ENCODE measurements at regions not wholly inside any gene's neighbourhood (a gene's known extent, or its start where the extent isn't known, plus 50 kb on each side); places are given as distances from the start of the nearest gene placed in this dataset.
"Not testable (repeated sequence)": the region's sequence is repeated elsewhere in the genome, so short reads cannot be mapped to it uniquely, and the experiment has no call there.

GRCh38 chr16:79391395-79391794 is 209.1 kb downstream of the MAF start:
- CTCF ChIA-PET = no interaction called here

DNA sequence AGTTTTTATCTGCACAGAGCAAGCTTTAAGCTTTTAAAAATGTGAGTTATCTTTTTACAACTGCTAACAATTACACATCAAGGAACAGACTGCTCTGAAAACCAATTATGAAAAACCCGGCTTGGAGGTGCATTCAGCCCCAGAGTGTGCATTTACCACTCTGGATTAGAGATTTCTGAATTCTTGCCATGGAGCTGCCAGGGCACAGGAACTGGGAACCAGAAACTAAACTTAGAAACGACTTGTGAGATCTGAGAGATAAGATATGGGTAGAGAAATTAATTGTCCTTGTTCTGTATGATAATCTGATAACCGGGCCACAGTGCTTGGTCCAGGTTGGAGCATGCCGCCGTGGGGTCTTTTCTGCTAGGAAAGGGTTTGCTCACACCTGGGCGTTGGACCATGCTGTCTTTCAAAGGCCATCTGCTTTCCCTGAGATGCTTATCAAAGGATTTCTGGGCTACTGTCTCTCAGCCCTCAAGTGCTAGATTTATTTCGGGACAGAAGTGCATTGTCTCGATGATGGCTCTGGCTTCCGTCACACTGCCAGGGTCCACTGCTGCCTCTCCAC is 210.0 kb downstream of the MAF start:
- Mint-ChIP-seq H3K27ac (peak overlapping the region in 2 of 8 donors; percentile 27 to 30), H3K36me3 (no peaks in the 10 kb centered on the region), H3K4me1 (peaks cover 16 to 25% (median 18%) of the 10 kb centered on the region in 3 donors), H3K4me3 (no peak overlapping the region), H3K9me3 (no peaks in the 10 kb centered on the region), H3K27me3 (no peaks in the 10 kb centered on the region)
- CTCF ChIA-PET = no interaction called here
- no peak for DNase-seq
- H3K4me3 ChIP-seq (ENCODE audit: low read length) = no peak overlapping the region
- H3K9me3 ChIP-seq (ENCODE audit: low read length) = no peaks in the 10 kb centered on the region
- H3K27ac ChIP-seq (ENCODE audit: low read depth, low read length) = no peak overlapping the region
- POLR2A ChIA-PET = no interaction called here
- no peaks in the 10 kb centered on the region for H3K36me3 ChIP-seq (ENCODE audit: insufficient read depth, low read length)
- H3K4me1 ChIP-seq (ENCODE audit: insufficient read depth, low read length) = no peaks in the 10 kb centered on the region
- no peaks in the 10 kb centered on the region for H3K27me3 ChIP-seq (ENCODE audit: insufficient read depth, low read length, poor library complexity, severe bottlenecking)

More at GRCh38 chr16:79391395-79391794, 209.1 kb downstream of the MAF start:
- no peaks in the 10 kb centered on the region for H3K9me3 ChIP-seq (ENCODE audit: low read length)
- peaks cover 17 to 25% (median 18%) of the 10 kb centered on the region in 3 donors for H3K4me1 Mint-ChIP-seq
- no peaks in the 10 kb centered on the region for H3K36me3 Mint-ChIP-seq
- H3K4me3 Mint-ChIP-seq = peak overlapping the region in 5 of 7 donors; percentile 34 to 75 (median 57)
- H3K27me3 Mint-ChIP-seq = no peaks in the 10 kb centered on the region
- peak in 1 of 5 donors; percentile 4 for DNase-seq
- H3K4me1 ChIP-seq (ENCODE audit: insufficient read depth, low read length) = no peaks in the 10 kb centered on the region
- H3K9me3 Mint-ChIP-seq = no peaks in the 10 kb centered on the region
- no peak overlapping the region for H3K27ac ChIP-seq (ENCODE audit: low read depth, low read length)
- no peaks in the 10 kb centered on the region for H3K27me3 ChIP-seq (ENCODE audit: insufficient read depth, low read length, poor library complexity, severe bottlenecking)
- no peak overlapping the region for H3K4me3 ChIP-seq (ENCODE audit: low read length)
- H3K27ac Mint-ChIP-seq = peak overlapping the region in 5 of 8 donors; percentile 72 to 89 (median 83)
- no peaks in the 10 kb centered on the region for H3K36me3 ChIP-seq (ENCODE audit: insufficient read depth, low read length)
- POLR2A ChIA-PET = no interaction called here

DNA sequence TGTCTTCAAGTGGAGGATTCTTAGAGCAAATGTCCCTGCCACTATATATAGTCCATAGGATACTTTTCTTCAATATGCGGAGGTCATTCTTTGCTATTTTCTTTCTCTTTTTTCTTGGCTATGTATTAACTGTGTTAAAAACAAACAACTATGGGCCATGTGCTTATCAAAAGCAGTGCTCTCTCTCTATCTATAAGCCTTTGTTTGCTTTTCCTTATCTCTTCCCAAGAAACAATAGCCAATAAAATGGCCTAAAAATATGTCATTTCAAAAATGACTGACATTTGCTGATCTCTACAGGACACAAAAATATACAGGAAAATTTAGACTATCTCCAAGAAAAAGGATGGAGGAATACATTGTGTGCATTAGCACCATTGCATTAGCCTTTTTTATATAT is 212.1 kb downstream of the MAF start:
- no peaks in the 10 kb centered on the region for H3K27me3 Mint-ChIP-seq
- H3K4me1 Mint-ChIP-seq = peaks cover 14% of the 10 kb centered on the region in 3 donors

DNA sequence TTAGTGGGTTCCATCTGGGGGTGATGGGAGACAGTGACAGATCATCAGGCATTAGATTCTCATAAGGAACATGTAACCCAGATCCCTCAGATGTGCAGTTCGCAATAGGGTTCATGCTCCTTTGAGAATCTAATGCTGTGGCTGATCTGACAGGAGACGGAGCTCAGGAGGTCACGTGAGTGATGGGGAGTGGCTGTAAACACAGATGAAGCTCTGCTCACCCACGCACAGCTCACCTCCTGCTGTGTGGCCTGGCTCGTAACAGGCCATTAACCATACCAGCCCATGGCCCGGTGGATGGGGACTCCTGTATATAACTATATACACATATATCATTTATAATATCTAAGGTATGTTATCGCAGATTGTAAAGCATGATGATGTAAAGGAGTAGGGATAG is 214.2 kb downstream of the MAF start:
- no peaks in the 10 kb centered on the region for H3K36me3 Mint-ChIP-seq
- Histone ChIP-seq H3K4me1 (ENCODE audit: insufficient read depth, low read length) (peaks cover 11% of the 10 kb centered on the region), H3K9me3 (ENCODE audit: low read length) (no peaks in the 10 kb centered on the region), H3K36me3 (ENCODE audit: insufficient read depth, low read length) (no peaks in the 10 kb centered on the region), H3K27me3 (ENCODE audit: insufficient read depth, low read length, poor library complexity, severe bottlenecking) (no peaks in the 10 kb centered on the region), H3K4me3 (ENCODE audit: low read length) (no peak overlapping the region), H3K27ac (ENCODE audit: low read depth, low read length) (no peak overlapping the region)
- peaks cover 22 to 28% (median 26%) of the 10 kb centered on the region in 3 donors for H3K4me1 Mint-ChIP-seq
- H3K27me3 Mint-ChIP-seq = no peaks in the 10 kb centered on the region
- ChIA-PET POLR2A (no interaction called here), CTCF (no interaction called here)
- no peak for DNase-seq
- no peak overlapping the region for H3K4me3 Mint-ChIP-seq
- H3K9me3 Mint-ChIP-seq = no peaks in the 10 kb centered on the region
- no peak overlapping the region for H3K27ac Mint-ChIP-seq

More for the DNA sequence above, 212.1 kb downstream of the MAF start:
- no peak overlapping the region for H3K27ac Mint-ChIP-seq
- no peak overlapping the region for H3K27ac ChIP-seq (ENCODE audit: low read depth, low read length)
- H3K9me3 Mint-ChIP-seq = no peaks in the 10 kb centered on the region
- H3K36me3 Mint-ChIP-seq = no peaks in the 10 kb centered on the region
- no peak for DNase-seq
- no peaks in the 10 kb centered on the region for H3K27me3 ChIP-seq (ENCODE audit: insufficient read depth, low read length, poor library complexity, severe bottlenecking)
- H3K4me3 Mint-ChIP-seq = no peak overlapping the region
- ChIA-PET POLR2A (no interaction called here), CTCF (no interaction called here)
- no peaks in the 10 kb centered on the region for H3K9me3 ChIP-seq (ENCODE audit: low read length)
- H3K4me1 ChIP-seq (ENCODE audit: insufficient read depth, low read length) = no peaks in the 10 kb centered on the region
- no peak overlapping the region for H3K4me3 ChIP-seq (ENCODE audit: low read length)
- H3K36me3 ChIP-seq (ENCODE audit: insufficient read depth, low read length) = no peaks in the 10 kb centered on the region

GRCh38 chr16:79381603-79382042 is 218.9 kb downstream of the MAF start:
- Mint-ChIP-seq H3K27me3 (no peaks in the 10 kb centered on the region), H3K4me1 (peaks cover 34 to 42% (median 39%) of the 10 kb centered on the region in 3 donors), H3K4me3 (peak overlapping the region; percentile 26 to 82 (median 78)), H3K9me3 (no peaks in the 10 kb centered on the region), H3K27ac (peak overlapping the region; percentile 83 to 98 (median 95)), H3K36me3 (peaks cover 0 to 4% (median 0%) of the 10 kb centered on the region in 3 donors)
- peak overlapping the region; percentile 58 for H3K27ac ChIP-seq (ENCODE audit: low read depth, low read length)
- CTCF ChIA-PET = interaction anchor here (0.9 kb wide), 1 partner anchor 108 kb away, joined by 3 read pairs; no protein-coding TSS in a partner anchor
- H3K27me3 ChIP-seq (ENCODE audit: insufficient read depth, low read length, poor library complexity, severe bottlenecking) = no peaks in the 10 kb centered on the region
- peak; percentile 2 to 58 (median 8) for DNase-seq
- H3K36me3 ChIP-seq (ENCODE audit: insufficient read depth, low read length) = no peaks in the 10 kb centered on the region
- peak overlapping the region; percentile 39 for H3K4me3 ChIP-seq (ENCODE audit: low read length)
- H3K9me3 ChIP-seq (ENCODE audit: low read length) = no peaks in the 10 kb centered on the region
- H3K4me1 ChIP-seq (ENCODE audit: insufficient read depth, low read length) = peaks cover 28% of the 10 kb centered on the region
- POLR2A ChIA-PET = interaction anchor here (0.9 kb wide), 1 partner anchor 219 kb away, joined by 4 read pairs; the partner anchor contains the start of gene MAF

DNA sequence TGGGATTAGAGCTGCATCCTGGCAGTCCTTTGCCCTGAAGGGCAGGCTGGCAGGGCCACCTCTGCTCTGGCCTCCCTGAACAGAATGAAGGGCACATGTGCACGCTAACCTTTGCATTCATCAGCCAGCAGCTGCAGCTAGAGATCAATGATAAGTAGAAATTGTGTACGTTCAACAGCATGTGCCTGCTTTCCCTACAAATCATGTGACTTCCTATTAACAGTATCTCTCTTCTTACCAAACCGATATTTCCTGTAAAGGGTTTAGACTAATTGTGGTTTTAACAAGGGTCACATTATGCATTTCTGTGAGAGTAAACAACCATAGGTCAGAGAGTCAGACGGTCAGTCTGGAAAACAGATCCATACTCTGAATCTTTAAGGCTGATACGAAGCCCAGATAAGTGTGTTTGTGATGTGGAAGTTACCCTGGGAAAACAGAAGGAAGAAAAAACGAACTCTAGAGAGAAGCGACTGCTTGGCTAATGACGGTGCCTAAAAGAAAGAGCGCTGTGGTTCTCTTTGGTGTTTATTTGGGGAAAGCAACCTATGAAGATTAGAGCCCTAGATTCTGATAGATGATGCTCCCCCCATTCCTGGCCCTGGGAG is 219.4 kb downstream of the MAF start:
- POLR2A ChIA-PET = interaction anchor here (0.9 to 1.1 kb wide), 2 partner anchors 219 to 220 kb away, joined by 3 to 4 read pairs; partner anchors contain the start of gene MAF
- Histone ChIP-seq H3K27ac (ENCODE audit: low read depth, low read length) (peak overlapping the region; percentile 58), H3K4me3 (ENCODE audit: low read length) (peak overlapping the region; percentile 39), H3K4me1 (ENCODE audit: insufficient read depth, low read length) (peaks cover 28% of the 10 kb centered on the region), H3K36me3 (ENCODE audit: insufficient read depth, low read length) (no peaks in the 10 kb centered on the region), H3K9me3 (ENCODE audit: low read length) (no peaks in the 10 kb centered on the region), H3K27me3 (ENCODE audit: insufficient read depth, low read length, poor library complexity, severe bottlenecking) (no peaks in the 10 kb centered on the region)
- no peaks in the 10 kb centered on the region for H3K9me3 Mint-ChIP-seq
- H3K27me3 Mint-ChIP-seq = no peaks in the 10 kb centered on the region
- peak overlapping the region; percentile 83 to 98 (median 95) for H3K27ac Mint-ChIP-seq
- H3K4me1 Mint-ChIP-seq = peaks cover 34 to 42% (median 39%) of the 10 kb centered on the region in 3 donors
- peak in 1 of 5 donors; percentile 50 for DNase-seq
- CTCF ChIA-PET = interaction anchor here (0.9 to 2.0 kb wide), 3 partner anchors 12 to 108 kb away, joined by 3 to 6 read pairs (median 3); no protein-coding TSS in a partner anchor
- peaks cover 0 to 4% (median 0%) of the 10 kb centered on the region in 3 donors for H3K36me3 Mint-ChIP-seq
- H3K4me3 Mint-ChIP-seq = peak overlapping the region; percentile 26 to 82 (median 78)

GRCh38 chr16:79379095-79379494 is 221.4 kb downstream of the MAF start:
- Histone ChIP-seq H3K4me1 (ENCODE audit: insufficient read depth, low read length) (peaks cover 28% of the 10 kb centered on the region), H3K9me3 (ENCODE audit: low read length) (no peaks in the 10 kb centered on the region), H3K4me3 (ENCODE audit: low read length) (no peak overlapping the region), H3K27me3 (ENCODE audit: insufficient read depth, low read length, poor library complexity, severe bottlenecking) (no peaks in the 10 kb centered on the region), H3K27ac (ENCODE audit: low read depth, low read length) (no peak overlapping the region), H3K36me3 (ENCODE audit: insufficient read depth, low read length) (no peaks in the 10 kb centered on the region)
- Mint-ChIP-seq H3K27me3 (no peaks in the 10 kb centered on the region), H3K9me3 (no peaks in the 10 kb centered on the region), H3K4me3 (peak overlapping the region in 1 of 7 donors; percentile 9), H3K27ac (peak overlapping the region in 6 of 8 donors; percentile 34 to 86 (median 66)), H3K4me1 (peaks cover 36 to 42% (median 39%) of the 10 kb centered on the region in 3 donors), H3K36me3 (peaks cover 0 to 11% (median 2%) of the 10 kb centered on the region in 3 donors)
- ChIA-PET CTCF (interaction anchor here (2.0 kb wide), 1 partner anchor 10 kb away, joined by 6 read pairs; no protein-coding TSS in a partner anchor), POLR2A (no interaction called here)
- no peak for DNase-seq

- POLR2A ChIA-PET, CTCF ChIA-PET, H3K9me3 Mint-ChIP-seq: not testable (repeated sequence)
Measured at GRCh38 chr16:79377082-79377481, 223.5 kb downstream of the MAF start.

More at GRCh38 chr16:79377082-79377481, 223.5 kb downstream of the MAF start:
- not testable (repeated sequence) for DNase-seq; H3K4me3 ChIP-seq (ENCODE audit: low read length); H3K27ac Mint-ChIP-seq; H3K27me3 ChIP-seq (ENCODE audit: insufficient read depth, low read length, poor library complexity, severe bottlenecking); H3K27me3 Mint-ChIP-seq; H3K9me3 ChIP-seq (ENCODE audit: low read length); H3K36me3 ChIP-seq (ENCODE audit: insufficient read depth, low read length); H3K27ac ChIP-seq (ENCODE audit: low read depth, low read length); H3K4me3 Mint-ChIP-seq
- H3K4me1 Mint-ChIP-seq = peaks cover 36 to 42% (median 37%) of the 10 kb centered on the region in 3 donors
- peaks cover 25% of the 10 kb centered on the region for H3K4me1 ChIP-seq (ENCODE audit: insufficient read depth, low read length)
- H3K36me3 Mint-ChIP-seq = peaks cover 2 to 12% (median 6%) of the 10 kb centered on the region in 3 donors
